Naive B cell (primary cell): ENCODE measurements at regions not wholly inside any gene's neighbourhood (a gene's known extent, or its start where the extent isn't known, plus 50 kb on each side); places are given as distances from the start of the nearest gene placed in this dataset.

Experiments used
- ATAC-seq, 2 donors: fragments of 150-1000 bp; cut with Tn5 transposase; 2 replicates each; pipeline ENCODE4 v1.10.0; 2021; ENCODE audit warnings: low read depth in 2 of 2, mild to moderate bottlenecking in 2 of 2, moderate library complexity in 2 of 2
- DNase-seq: peaks from one replicate; pipeline ENCODE4 v3.0.0; 2022
- H3K27ac Mint-ChIP-seq, 6 donors: one replicate each; pipeline ENCODE4 v1.8.0; 2020 to 2022; ENCODE audit warnings: mild to moderate bottlenecking in 6 of 6, mixed read lengths in 6 of 6, moderate library complexity in 5 of 6, inconsistent platforms in 2 of 6
- H3K27me3 Mint-ChIP-seq, 3 donors: one replicate each; pipeline ENCODE4 v1.8.0; 2021 to 2022; ENCODE audit warnings: mixed read lengths in 3 of 3, mild to moderate bottlenecking in 1 of 3
- H3K36me3 Mint-ChIP-seq, 2 donors: one replicate each; pipeline ENCODE4 v1.8.0; 2020 to 2022; ENCODE audit warnings: mixed read lengths in 2 of 2, inconsistent platforms in 1 of 2, mild to moderate bottlenecking in 1 of 2
- H3K4me1 Mint-ChIP-seq, 3 donors: one replicate each; pipeline ENCODE4 v1.8.0; 2020 to 2022; ENCODE audit warnings: mixed read lengths in 3 of 3, inconsistent platforms in 1 of 3, mild to moderate bottlenecking in 1 of 3, moderate library complexity in 1 of 3
- H3K4me3 Mint-ChIP-seq, 8 donors: one replicate each; pipeline ENCODE4 v1.8.0; 2020 to 2022; ENCODE audit warnings: mild to moderate bottlenecking in 8 of 8, mixed read lengths in 8 of 8, moderate library complexity in 8 of 8, inconsistent platforms in 2 of 8
- H3K9me3 Mint-ChIP-seq, 7 donors: one replicate each; pipeline ENCODE4 v1.8.0; 2020 to 2022; ENCODE audit warnings: mixed read lengths in 7 of 7, mild to moderate bottlenecking in 5 of 7, inconsistent platforms in 2 of 7, moderate library complexity in 1 of 7

DNA sequence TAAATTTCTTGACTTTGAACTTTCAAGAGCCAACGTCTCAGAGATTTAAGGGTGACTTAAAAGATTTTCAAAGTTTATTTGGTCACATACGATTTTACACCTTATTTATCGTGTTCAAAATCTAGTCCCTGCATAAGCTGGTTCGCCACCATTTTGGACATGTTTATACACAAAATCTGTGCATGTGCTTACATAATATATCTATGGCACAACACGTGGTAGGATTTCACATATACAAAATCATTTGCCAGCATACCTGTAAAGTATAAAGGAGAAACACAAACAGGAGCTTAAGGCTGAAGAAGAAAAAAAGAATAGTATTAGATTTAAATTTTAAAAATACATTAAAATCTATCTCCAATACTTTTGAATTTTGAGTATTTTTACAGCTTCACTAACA is 190.0 kb upstream of the KYNU start:
- H3K27ac Mint-ChIP-seq, result no peak overlapping the region
- no peaks in the 10 kb centered on the region for H3K9me3 Mint-ChIP-seq
- H3K27me3 Mint-ChIP-seq, result peaks cover 0 to 3% (median 0%) of the 10 kb centered on the region in 3 donors
- H3K36me3 Mint-ChIP-seq, result no peaks in the 10 kb centered on the region
- ATAC-seq, result no peak
- H3K4me1 Mint-ChIP-seq, result no peaks in the 10 kb centered on the region
- no peak for DNase-seq
- H3K4me3 Mint-ChIP-seq, result no peak overlapping the region

DNA sequence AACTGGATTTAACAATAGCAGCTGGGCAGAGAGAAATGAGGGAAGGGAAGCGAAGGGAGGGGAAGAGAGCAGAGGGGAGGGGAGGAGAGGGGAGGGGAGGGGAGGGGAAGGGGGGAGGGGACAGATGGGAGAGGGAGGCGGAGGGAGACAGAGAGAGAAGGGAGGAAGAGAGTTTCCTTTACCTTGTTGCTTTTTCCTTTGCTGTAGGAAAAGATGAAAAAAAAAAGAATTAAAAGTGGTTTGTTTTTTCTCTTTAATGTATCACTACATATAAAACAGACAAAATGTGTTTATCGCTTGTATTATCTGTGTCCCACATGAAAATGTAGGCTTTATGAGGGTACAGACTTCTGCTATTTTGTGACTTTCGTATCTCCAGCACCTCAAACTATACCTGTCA is 190.4 kb upstream of the KYNU start:
- no peak for DNase-seq
- H3K27me3 Mint-ChIP-seq, result peaks cover 0 to 3% (median 0%) of the 10 kb centered on the region in 3 donors
- H3K27ac Mint-ChIP-seq, result no peak overlapping the region
- H3K9me3 Mint-ChIP-seq, result no peaks in the 10 kb centered on the region
- no peaks in the 10 kb centered on the region for H3K36me3 Mint-ChIP-seq
- ATAC-seq, result no peak
- no peak overlapping the region for H3K4me3 Mint-ChIP-seq
- H3K4me1 Mint-ChIP-seq, result no peaks in the 10 kb centered on the region

DNA sequence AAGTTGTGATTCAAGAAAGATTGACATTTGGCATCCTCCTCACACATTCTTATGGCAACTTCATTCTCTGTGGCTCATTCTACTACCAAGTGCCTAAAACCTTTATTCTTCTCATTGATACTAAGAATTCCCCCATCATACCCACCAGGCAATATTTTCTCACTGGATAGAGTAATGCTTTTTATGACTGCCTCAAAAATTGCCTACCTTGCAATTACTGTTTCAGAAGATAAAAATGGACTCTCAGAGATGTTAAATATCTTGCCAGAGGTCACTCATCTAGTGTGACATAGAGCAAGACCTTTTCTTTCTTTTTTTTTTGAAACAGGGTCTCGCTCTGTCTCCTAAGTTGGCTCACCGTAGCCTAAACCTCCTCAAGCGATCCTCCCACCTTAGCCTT is 192.8 kb upstream of the KYNU start:
- Mint-ChIP-seq H3K27ac (no peak overlapping the region), H3K9me3 (no peaks in the 10 kb centered on the region), H3K27me3 (peaks cover 0 to 15% (median 10%) of the 10 kb centered on the region in 3 donors), H3K36me3 (no peaks in the 10 kb centered on the region), H3K4me1 (no peaks in the 10 kb centered on the region), H3K4me3 (no peak overlapping the region)
- DNase-seq (no peak), ATAC-seq (no peak)

DNA sequence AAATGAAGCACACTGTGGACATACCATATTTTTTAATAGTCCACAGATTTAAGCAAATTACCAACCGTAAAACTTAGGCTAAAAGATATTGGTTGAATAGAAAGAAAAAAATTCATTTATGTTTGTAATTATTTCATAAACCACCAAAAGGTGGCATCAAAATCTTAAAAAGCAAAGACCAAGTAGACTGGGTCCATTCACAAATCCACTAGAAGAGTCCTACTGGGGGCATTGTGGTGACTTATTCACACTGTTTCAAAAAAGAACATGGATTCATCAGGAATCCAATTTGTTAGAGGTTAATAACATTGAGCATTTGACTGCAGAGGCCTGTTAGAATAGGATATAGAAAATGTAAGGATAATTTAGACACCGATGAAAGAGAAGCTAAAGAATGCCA is 194.9 kb upstream of the KYNU start:
- DNase-seq, result no peak
- H3K9me3 Mint-ChIP-seq, result no peaks in the 10 kb centered on the region
- H3K4me1 Mint-ChIP-seq, result no peaks in the 10 kb centered on the region
- no peak for ATAC-seq
- peaks cover 0 to 15% (median 14%) of the 10 kb centered on the region in 3 donors for H3K27me3 Mint-ChIP-seq
- H3K27ac Mint-ChIP-seq, result no peak overlapping the region
- H3K36me3 Mint-ChIP-seq, result no peaks in the 10 kb centered on the region
- H3K4me3 Mint-ChIP-seq, result no peak overlapping the region

DNA sequence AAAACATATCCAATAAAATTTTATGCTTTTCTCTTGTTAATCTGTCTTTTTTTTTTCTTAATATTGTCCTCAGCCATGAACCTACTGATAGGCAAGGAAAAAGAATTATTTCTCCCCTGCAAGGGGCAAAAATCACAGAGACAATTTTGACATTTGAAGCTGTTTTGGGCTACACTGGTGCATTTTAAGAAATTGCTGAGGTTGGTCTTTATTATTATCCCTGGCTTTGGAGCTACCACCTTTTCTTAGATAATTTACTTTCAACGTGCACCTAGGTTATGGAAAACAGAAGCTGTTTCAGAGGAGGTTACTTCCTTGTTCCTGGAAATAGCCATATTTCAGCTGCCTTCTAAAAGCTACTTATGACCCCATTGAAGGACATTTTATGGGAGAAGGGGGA is 195.5 kb upstream of the KYNU start:
- Mint-ChIP-seq H3K27ac (no peak overlapping the region), H3K9me3 (no peaks in the 10 kb centered on the region), H3K27me3 (peaks cover 0 to 15% (median 14%) of the 10 kb centered on the region in 3 donors), H3K36me3 (no peaks in the 10 kb centered on the region), H3K4me1 (no peaks in the 10 kb centered on the region), H3K4me3 (no peak overlapping the region)
- ATAC-seq (no peak), DNase-seq (no peak)

DNA sequence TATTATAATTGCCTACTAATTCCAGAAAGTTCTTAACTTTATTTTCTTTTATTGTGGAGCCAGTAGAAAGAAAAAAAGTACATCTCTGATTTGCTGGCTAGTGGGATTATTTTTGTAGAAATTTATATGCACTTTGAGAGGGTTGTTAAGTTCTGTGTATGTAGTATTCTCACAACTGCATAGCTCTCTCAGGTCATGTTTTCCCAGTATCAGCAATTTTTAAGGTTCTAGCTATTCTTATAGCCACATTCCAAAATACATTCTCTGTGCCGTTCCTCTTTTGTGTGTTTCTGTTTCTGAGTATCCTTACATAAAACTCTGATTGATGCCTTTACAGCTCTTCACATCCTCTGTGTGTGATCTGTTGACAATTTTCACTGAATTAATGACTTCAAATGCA is 199.3 kb upstream of the KYNU start:
- Mint-ChIP-seq H3K36me3 (no peaks in the 10 kb centered on the region), H3K4me1 (no peaks in the 10 kb centered on the region), H3K27me3 (peaks cover 0 to 15% (median 11%) of the 10 kb centered on the region in 3 donors), H3K27ac (no peak overlapping the region), H3K9me3 (no peaks in the 10 kb centered on the region), H3K4me3 (no peak overlapping the region)
- no peak for DNase-seq
- no peak for ATAC-seq

DNA sequence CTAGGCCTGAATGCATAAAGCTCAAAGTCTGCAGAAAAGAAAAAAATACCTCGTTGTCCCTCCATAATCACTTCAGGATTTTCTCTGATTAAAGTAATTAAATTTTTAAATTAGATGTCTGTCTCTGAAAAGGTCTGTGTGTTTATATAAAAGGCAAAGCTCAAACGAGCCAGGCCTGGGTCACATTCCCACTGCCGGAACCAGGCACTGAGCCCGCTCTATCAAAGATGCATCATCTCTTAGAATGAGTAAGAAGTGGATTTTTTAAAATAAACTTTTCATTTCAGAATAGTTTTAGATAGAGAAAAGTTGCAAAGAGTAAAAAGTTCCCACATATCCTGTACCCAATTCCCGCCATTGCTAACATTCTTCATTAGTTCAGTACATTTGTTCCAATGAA is 202.1 kb upstream of the KYNU start:
- peaks cover 0 to 6% (median 2%) of the 10 kb centered on the region in 3 donors for H3K27me3 Mint-ChIP-seq
- ATAC-seq (no peak), DNase-seq (no peak)
- no peaks in the 10 kb centered on the region for H3K4me1 Mint-ChIP-seq
- H3K4me3 Mint-ChIP-seq, result no peak overlapping the region
- H3K27ac Mint-ChIP-seq, result no peak overlapping the region
- H3K9me3 Mint-ChIP-seq, result no peaks in the 10 kb centered on the region
- no peaks in the 10 kb centered on the region for H3K36me3 Mint-ChIP-seq

DNA sequence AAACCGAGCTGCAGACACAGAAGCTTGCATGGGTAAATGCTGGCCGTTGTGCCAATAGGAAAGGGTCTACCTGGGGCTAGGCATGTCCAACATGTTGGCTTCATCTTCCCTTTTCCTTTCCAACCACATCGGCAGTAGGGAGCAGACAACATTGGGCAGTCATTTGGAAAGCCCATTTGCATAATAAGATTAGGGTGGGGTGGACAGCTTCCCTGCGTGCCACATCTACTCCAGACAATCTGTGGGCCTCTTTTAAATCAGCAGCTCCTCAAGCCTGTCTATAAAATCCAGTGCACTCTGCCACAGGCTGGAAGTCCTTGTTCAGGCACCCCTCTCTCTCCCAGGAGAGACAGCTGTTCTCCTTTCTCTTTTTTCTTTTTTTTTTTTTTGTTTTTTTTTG is 203.6 kb upstream of the KYNU start:
- H3K27me3 Mint-ChIP-seq, result no peaks in the 10 kb centered on the region
- no peaks in the 10 kb centered on the region for H3K4me1 Mint-ChIP-seq
- ATAC-seq, result no peak

DNA sequence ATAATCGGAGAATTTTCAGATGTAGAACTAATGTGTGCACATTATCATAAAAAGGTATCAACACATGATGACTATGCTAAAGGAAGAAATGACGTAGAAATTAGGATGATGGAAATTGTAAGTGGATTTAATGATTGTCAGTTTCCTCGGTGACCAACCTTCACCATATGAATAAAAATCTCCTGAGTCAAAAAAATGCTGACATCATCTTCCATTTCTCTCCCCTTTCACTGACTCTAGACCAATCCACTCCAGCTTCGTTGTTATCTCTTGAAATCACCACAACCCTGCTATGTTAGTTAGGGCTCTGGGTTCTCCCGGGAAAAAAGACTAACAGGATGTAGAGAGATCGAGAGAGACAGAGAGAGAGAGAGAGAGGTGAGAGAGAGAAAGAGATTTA is 204.8 kb upstream of the KYNU start:
- Mint-ChIP-seq H3K4me3 (no peak overlapping the region), H3K4me1 (no peaks in the 10 kb centered on the region), H3K27ac (no peak overlapping the region), H3K27me3 (no peaks in the 10 kb centered on the region), H3K9me3 (no peaks in the 10 kb centered on the region), H3K36me3 (no peaks in the 10 kb centered on the region)
- ATAC-seq (no peak), DNase-seq (no peak)

More for the DNA sequence above, 203.6 kb upstream of the KYNU start:
- DNase-seq, result no peak
- no peaks in the 10 kb centered on the region for H3K9me3 Mint-ChIP-seq
- H3K36me3 Mint-ChIP-seq, result no peaks in the 10 kb centered on the region
- no peak overlapping the region for H3K4me3 Mint-ChIP-seq
- no peak overlapping the region for H3K27ac Mint-ChIP-seq

DNA sequence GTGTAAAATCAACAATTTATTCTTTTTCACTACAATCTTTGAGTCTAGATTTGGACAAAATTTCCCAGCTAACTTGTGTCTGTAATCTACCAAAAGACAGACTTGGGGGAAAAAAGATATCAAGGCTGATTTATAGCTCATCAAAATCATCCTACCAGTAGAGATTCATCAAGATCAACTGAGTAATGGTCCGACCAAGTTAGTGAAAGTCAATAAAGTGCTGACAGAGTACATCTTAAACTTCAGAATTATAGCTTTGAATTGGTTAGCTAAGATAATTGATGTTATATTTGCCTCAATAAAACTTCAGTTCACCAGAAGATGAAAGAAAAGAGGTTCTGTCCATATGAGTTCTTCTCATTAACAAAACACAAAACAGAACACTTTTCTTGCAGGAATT is 207.1 kb upstream of the KYNU start:
- H3K27me3 Mint-ChIP-seq, result no peaks in the 10 kb centered on the region
- H3K9me3 Mint-ChIP-seq, result no peaks in the 10 kb centered on the region
- H3K27ac Mint-ChIP-seq, result no peak overlapping the region
- H3K4me3 Mint-ChIP-seq, result no peak overlapping the region
- no peaks in the 10 kb centered on the region for H3K4me1 Mint-ChIP-seq
- H3K36me3 Mint-ChIP-seq, result no peaks in the 10 kb centered on the region
- ATAC-seq, result no peak
- no peak for DNase-seq

DNA sequence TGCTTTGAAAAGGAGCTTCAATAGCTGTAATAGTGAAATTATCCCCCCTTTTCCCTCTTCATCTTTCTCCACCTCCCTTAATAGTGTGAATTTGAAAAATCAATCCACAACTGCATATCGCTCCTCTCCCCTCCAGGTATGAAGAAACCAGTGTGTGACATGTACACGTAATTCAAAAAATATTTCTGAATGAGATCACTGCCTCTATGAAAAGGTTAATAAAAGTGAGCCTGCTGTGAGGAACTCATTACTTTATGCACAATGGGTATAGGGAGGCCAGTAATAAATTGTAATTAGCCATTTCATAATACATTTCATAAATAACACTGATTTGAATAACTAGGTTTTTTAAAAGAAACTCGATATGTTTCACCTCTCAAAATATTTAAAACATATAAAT is 209.0 kb upstream of the KYNU start:
- Mint-ChIP-seq H3K36me3 (no peaks in the 10 kb centered on the region), H3K4me3 (no peak overlapping the region), H3K27me3 (no peaks in the 10 kb centered on the region), H3K9me3 (no peaks in the 10 kb centered on the region), H3K27ac (peak overlapping the region in 1 of 6 donors; percentile 42), H3K4me1 (no peaks in the 10 kb centered on the region)
- DNase-seq (no peak), ATAC-seq (no peak)

DNA sequence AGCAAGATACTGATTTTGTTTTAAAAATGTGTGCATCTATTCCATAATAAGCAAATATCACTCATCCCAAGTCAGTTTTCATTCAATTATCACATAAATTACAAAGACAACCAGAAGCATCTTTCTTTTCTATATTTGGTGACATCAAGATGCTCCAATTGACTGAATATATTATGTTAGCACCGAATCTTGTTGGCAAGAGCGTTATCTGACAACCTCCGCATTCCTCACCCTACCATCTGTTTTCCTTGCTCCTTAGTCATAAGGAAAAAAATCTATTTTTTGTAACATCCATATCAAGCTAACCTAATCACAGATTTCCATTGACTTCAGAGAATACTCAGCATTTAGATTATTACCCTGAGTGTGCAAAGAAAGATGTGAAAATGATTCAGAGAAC is 212.2 kb upstream of the KYNU start:
- no peaks in the 10 kb centered on the region for H3K4me1 Mint-ChIP-seq
- no peaks in the 10 kb centered on the region for H3K27me3 Mint-ChIP-seq
- ATAC-seq, result no peak
- no peak for DNase-seq
- no peaks in the 10 kb centered on the region for H3K9me3 Mint-ChIP-seq
- no peaks in the 10 kb centered on the region for H3K36me3 Mint-ChIP-seq
- no peak overlapping the region for H3K4me3 Mint-ChIP-seq
- H3K27ac Mint-ChIP-seq, result no peak overlapping the region

DNA sequence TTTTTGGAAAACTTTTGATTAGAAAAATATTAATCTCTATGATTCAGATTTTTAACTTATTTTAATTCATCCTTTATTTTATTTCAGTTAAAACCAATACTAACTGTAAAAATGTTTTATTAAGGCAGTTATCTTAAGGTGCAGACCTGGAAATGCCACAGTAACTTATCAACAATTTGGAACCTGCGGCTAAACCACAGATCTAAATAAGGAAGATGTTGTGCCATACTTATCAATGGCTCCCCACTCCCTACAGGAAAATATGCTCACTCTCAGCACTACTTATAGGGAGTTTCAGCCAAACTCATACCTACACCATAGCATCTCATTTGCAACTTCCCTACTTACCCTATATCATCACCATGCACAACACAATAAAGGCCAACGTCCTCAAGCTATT is 226.9 kb upstream of the KYNU start:
- DNase-seq, result no peak
- no peaks in the 10 kb centered on the region for H3K4me1 Mint-ChIP-seq
- peaks cover 2 to 5% (median 2%) of the 10 kb centered on the region in 3 donors for H3K27me3 Mint-ChIP-seq
- H3K4me3 Mint-ChIP-seq, result no peak overlapping the region
- ATAC-seq, result no peak
- H3K27ac Mint-ChIP-seq, result no peak overlapping the region
- peaks cover 0 to 18% (median 4%) of the 10 kb centered on the region in 7 donors for H3K9me3 Mint-ChIP-seq
- no peaks in the 10 kb centered on the region for H3K36me3 Mint-ChIP-seq

DNA sequence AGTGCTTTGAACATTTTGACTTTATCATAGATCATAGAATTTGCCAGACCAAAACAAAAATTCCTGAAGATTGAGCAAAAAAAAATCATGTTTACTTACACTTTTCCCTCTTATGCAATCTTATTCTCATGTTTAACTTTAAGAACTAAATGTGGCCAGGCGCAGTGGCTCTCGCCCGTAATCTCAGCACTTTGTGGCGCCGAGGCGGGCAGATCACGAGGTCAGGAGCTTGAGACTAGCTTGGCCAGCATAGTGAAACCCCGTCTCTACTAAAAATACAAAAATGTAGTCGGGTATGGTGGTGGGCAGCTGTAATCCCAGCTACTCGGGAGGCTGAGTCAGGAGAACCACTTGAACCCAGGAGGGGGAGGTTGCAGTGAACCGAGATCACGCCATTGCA is 227.9 kb upstream of the KYNU start:
- H3K36me3 Mint-ChIP-seq, result no peaks in the 10 kb centered on the region
- H3K4me1 Mint-ChIP-seq, result no peaks in the 10 kb centered on the region
- H3K27ac Mint-ChIP-seq, result no peak overlapping the region
- ATAC-seq (no peak), DNase-seq (no peak)
- peaks cover 0 to 18% (median 4%) of the 10 kb centered on the region in 7 donors for H3K9me3 Mint-ChIP-seq
- H3K4me3 Mint-ChIP-seq, result no peak overlapping the region
- H3K27me3 Mint-ChIP-seq, result peaks cover 0 to 5% (median 0%) of the 10 kb centered on the region in 3 donors

DNA sequence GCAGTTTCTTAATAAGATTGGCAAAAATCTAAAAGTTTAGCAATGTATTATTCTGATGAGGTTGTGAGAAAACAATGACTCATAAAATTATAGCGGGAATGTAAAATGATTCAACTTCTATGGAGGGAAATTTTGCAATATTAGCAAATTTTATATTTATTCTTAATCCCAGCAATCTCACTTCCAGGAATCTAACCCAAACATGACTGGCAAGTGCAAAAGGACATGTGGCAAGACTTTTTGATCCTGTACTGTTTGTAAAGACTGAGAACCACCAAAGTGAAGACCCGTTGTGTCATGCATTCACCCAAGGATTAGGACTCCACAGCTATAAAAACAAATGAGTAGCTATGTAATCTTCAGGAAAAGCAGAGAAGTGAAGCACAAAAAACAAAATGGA is 234.8 kb upstream of the KYNU start:
- Mint-ChIP-seq H3K27me3 (no peaks in the 10 kb centered on the region), H3K36me3 (no peaks in the 10 kb centered on the region), H3K4me3 (no peak overlapping the region), H3K4me1 (no peaks in the 10 kb centered on the region), H3K27ac (no peak overlapping the region), H3K9me3 (peaks cover 0 to 7% (median 0%) of the 10 kb centered on the region in 7 donors)
- DNase-seq (no peak), ATAC-seq (no peak)
